SK-N-SH (cell line): ENCODE measurements at regions not wholly inside any gene's neighbourhood (a gene's known extent, or its start where the extent isn't known, plus 50 kb on each side); places are given as distances from the start of the nearest gene placed in this dataset.

Experiments
- EP300 ChIP-seq, 2 experiments: IDR thresholded peaks; 2 replicates each; pipeline versions ENCODE4 v1.4.0 to v1.6.1; 2012; ENCODE audit warnings: borderline replicate concordance in 1 of 2, low read depth in 1 of 2, low read length in 1 of 2
- GABPA ChIP-seq: IDR thresholded peaks from 2 replicates; pipeline ENCODE4 v1.4.0; 2012; ENCODE audit warnings: low read depth, mild to moderate bottlenecking
- MEF2A ChIP-seq: IDR thresholded peaks from 2 replicates; pipeline ENCODE4 v1.4.0; 2012; ENCODE audit warnings: low read depth, borderline replicate concordance
- NFIC ChIP-seq: IDR thresholded peaks from 2 replicates; pipeline ENCODE4 v1.4.0; 2012; ENCODE audit warnings: borderline replicate concordance
- NRF1 ChIP-seq: IDR thresholded peaks from 2 replicates; pipeline ENCODE4 v1.6.1; 2012; ENCODE audit warnings: low read depth, mild to moderate bottlenecking, low read length
- RAD21 ChIP-seq: IDR thresholded peaks from 2 replicates; pipeline ENCODE4 v1.6.1; 2012; ENCODE audit warnings: mild to moderate bottlenecking, low read length
- RFX5 ChIP-seq: IDR thresholded peaks from 2 replicates; pipeline ENCODE4 v1.6.1; 2012; ENCODE audit warnings: mild to moderate bottlenecking, improper control_type of control experiment, low read length
- SIN3A ChIP-seq: IDR thresholded peaks from 2 replicates; pipeline ENCODE4 v1.6.1; 2012; ENCODE audit warnings: low read depth, mild to moderate bottlenecking, low read length, moderate library complexity, borderline replicate concordance
- TF ChIP-seq, protein P1 (sequence below): fragments of 200-600 bp; sonication (generic); IDR thresholded peaks from 2 replicates; pipeline ENCODE4 v1.6.1; 2017; ENCODE audit warnings: antibody characterized with exemption, mild to moderate bottlenecking, moderate library complexity
- TF ChIP-seq, protein P2 (sequence below): fragments of 150-350 bp; IDR thresholded peaks from 2 replicates; pipeline ENCODE4 v1.6.1; 2017; ENCODE audit warnings: antibody characterized with exemption, low read length, low read depth, borderline replicate concordance
- TF ChIP-seq, protein P3 (sequence below): IDR thresholded peaks from 2 replicates; pipeline ENCODE4 v1.6.1; 2012; ENCODE audit warnings: mild to moderate bottlenecking, low read depth, low read length, moderate library complexity

DNA sequence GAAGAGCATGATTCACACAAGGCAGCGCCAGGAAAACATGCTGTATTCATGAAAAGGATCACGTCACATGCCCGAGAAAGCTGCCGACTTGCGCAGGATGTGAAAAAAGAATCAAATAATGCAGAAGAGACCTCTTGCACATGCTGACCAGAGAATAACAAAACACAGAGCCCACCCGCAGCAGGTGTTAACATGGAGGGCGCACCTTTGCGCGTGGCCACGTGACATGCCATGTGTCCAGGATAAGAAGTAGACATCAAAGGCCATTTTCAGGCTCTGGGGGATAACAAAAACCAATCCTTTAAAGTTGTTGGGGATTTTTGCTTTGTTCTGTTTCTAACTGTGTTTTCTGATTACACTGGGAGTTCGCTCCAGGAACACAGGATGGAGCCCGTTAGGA is 1332.8 kb downstream of the ZPLD1 start:
- TF ChIP-seq, protein P1, sequence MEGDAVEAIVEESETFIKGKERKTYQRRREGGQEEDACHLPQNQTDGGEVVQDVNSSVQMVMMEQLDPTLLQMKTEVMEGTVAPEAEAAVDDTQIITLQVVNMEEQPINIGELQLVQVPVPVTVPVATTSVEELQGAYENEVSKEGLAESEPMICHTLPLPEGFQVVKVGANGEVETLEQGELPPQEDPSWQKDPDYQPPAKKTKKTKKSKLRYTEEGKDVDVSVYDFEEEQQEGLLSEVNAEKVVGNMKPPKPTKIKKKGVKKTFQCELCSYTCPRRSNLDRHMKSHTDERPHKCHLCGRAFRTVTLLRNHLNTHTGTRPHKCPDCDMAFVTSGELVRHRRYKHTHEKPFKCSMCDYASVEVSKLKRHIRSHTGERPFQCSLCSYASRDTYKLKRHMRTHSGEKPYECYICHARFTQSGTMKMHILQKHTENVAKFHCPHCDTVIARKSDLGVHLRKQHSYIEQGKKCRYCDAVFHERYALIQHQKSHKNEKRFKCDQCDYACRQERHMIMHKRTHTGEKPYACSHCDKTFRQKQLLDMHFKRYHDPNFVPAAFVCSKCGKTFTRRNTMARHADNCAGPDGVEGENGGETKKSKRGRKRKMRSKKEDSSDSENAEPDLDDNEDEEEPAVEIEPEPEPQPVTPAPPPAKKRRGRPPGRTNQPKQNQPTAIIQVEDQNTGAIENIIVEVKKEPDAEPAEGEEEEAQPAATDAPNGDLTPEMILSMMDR: no peak
- no peak for TF ChIP-seq MEF2A
- no peak for TF ChIP-seq EP300 (IDR thresholded peaks at IDR 0.05; ENCODE audit: borderline replicate concordance in 1 of 2, low read depth in 1 of 2, low read length in 1 of 2)
- TF ChIP-seq, protein P2, sequence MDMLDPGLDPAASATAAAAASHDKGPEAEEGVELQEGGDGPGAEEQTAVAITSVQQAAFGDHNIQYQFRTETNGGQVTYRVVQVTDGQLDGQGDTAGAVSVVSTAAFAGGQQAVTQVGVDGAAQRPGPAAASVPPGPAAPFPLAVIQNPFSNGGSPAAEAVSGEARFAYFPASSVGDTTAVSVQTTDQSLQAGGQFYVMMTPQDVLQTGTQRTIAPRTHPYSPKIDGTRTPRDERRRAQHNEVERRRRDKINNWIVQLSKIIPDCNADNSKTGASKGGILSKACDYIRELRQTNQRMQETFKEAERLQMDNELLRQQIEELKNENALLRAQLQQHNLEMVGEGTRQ: no peak
- no peak for TF ChIP-seq NRF1
- no peak for TF ChIP-seq RAD21
- no peak for TF ChIP-seq NFIC
- no peak for TF ChIP-seq GABPA
- no peak for TF ChIP-seq RFX5
- no peak for TF ChIP-seq SIN3A
- TF ChIP-seq, protein P3, sequence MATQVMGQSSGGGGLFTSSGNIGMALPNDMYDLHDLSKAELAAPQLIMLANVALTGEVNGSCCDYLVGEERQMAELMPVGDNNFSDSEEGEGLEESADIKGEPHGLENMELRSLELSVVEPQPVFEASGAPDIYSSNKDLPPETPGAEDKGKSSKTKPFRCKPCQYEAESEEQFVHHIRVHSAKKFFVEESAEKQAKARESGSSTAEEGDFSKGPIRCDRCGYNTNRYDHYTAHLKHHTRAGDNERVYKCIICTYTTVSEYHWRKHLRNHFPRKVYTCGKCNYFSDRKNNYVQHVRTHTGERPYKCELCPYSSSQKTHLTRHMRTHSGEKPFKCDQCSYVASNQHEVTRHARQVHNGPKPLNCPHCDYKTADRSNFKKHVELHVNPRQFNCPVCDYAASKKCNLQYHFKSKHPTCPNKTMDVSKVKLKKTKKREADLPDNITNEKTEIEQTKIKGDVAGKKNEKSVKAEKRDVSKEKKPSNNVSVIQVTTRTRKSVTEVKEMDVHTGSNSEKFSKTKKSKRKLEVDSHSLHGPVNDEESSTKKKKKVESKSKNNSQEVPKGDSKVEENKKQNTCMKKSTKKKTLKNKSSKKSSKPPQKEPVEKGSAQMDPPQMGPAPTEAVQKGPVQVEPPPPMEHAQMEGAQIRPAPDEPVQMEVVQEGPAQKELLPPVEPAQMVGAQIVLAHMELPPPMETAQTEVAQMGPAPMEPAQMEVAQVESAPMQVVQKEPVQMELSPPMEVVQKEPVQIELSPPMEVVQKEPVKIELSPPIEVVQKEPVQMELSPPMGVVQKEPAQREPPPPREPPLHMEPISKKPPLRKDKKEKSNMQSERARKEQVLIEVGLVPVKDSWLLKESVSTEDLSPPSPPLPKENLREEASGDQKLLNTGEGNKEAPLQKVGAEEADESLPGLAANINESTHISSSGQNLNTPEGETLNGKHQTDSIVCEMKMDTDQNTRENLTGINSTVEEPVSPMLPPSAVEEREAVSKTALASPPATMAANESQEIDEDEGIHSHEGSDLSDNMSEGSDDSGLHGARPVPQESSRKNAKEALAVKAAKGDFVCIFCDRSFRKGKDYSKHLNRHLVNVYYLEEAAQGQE: no peak
